Thoracic aorta (tissue), 2 donors: ENCODE measurements at regions not wholly inside any gene's neighbourhood (a gene's known extent, or its start where the extent isn't known, plus 50 kb on each side); places are given as distances from the start of the nearest gene placed in this dataset.

Experiments used
- ATAC-seq: fragments of 150-250 bp; one replicate; pipeline ENCODE4 v1.8.0; 2017; ENCODE audit warnings: low read depth; ENCODE audit not compliant: insufficient number of reproducible peaks, low FRiP score
- DNase-seq: peaks from one replicate; pipeline ENCODE4 v3.0.0-alpha.2; 2020; ENCODE audit warnings: low spot score
- H3K27ac ChIP-seq, 2 donors: fragments of 200-600 bp; sonication (generic); 1 replicate in 1 of 2; 2 replicates in 1 of 2; pipeline ENCODE4 v1.5.1; 2016; ENCODE audit warnings: mild to moderate bottlenecking in 2 of 2, moderate library complexity in 2 of 2
- H3K27me3 ChIP-seq: fragments of 200-600 bp; sonication (generic); replicated peaks from 2 replicates; pipeline ENCODE4 v1.6.0; 2016; ENCODE audit warnings: mild to moderate bottlenecking; ENCODE audit not compliant: insufficient read depth
- H3K36me3 ChIP-seq: fragments of 200-600 bp; sonication (generic); one replicate; pipeline ENCODE4 v1.5.1; 2016
- H3K4me1 ChIP-seq, 2 donors: fragments of 200-600 bp; sonication (generic); 1 replicate in 1 of 2; 2 replicates in 1 of 2; pipeline versions ENCODE4 v1.5.1 to v1.6.0; 2016; ENCODE audit warnings: low read depth in 2 of 2, mild to moderate bottlenecking in 1 of 2; ENCODE audit not compliant: control insufficient read depth in 1 of 2
- H3K4me3 ChIP-seq: fragments of 200-600 bp; sonication (generic); 2 replicates; pipeline ENCODE4 v1.5.1; 2016; ENCODE audit warnings: mild to moderate bottlenecking
- H3K9me3 ChIP-seq: fragments of 200-600 bp; sonication (generic); 2 replicates; pipeline ENCODE4 v1.5.1; 2016
- CTCF ChIP-seq: fragments of 200-600 bp; sonication (generic); IDR thresholded peaks from one replicate; pipeline ENCODE4 v1.5.1; 2019; ENCODE audit warnings: antibody characterized with exemption

GRCh38 chr12:13849456-13849855 is 131.9 kb downstream of the GRIN2B start:
- ATAC-seq = no peak
- no peak for TF ChIP-seq CTCF
- no peaks in the 10 kb centered on the region for H3K4me1 ChIP-seq
- no peak for DNase-seq
- H3K9me3 ChIP-seq = no peaks in the 10 kb centered on the region
- no peak overlapping the region for H3K4me3 ChIP-seq
- H3K27ac ChIP-seq = no peak overlapping the region
- no peaks in the 10 kb centered on the region for H3K36me3 ChIP-seq
- H3K27me3 ChIP-seq = no peaks in the 10 kb centered on the region

GRCh38 chr12:13843841-13844240 is 137.6 kb downstream of the GRIN2B start:
- Histone ChIP-seq H3K4me1 (no peaks in the 10 kb centered on the region), H3K4me3 (no peak overlapping the region), H3K36me3 (no peaks in the 10 kb centered on the region), H3K9me3 (no peaks in the 10 kb centered on the region), H3K27me3 (no peaks in the 10 kb centered on the region), H3K27ac (no peak overlapping the region)
- TF ChIP-seq CTCF = no peak
- DNase-seq (no peak), ATAC-seq (no peak)

GRCh38 chr12:13841358-13841757 is 140.0 kb downstream of the GRIN2B start:
- no peak overlapping the region for H3K4me3 ChIP-seq
- no peak overlapping the region for H3K27ac ChIP-seq
- H3K9me3 ChIP-seq = no peaks in the 10 kb centered on the region
- H3K36me3 ChIP-seq = no peaks in the 10 kb centered on the region
- no peaks in the 10 kb centered on the region for H3K27me3 ChIP-seq
- no peak for DNase-seq
- TF ChIP-seq CTCF = no peak
- ATAC-seq = no peak
- no peaks in the 10 kb centered on the region for H3K4me1 ChIP-seq

GRCh38 chr12:13839365-13840336 is 141.8 kb downstream of the GRIN2B start:
- Histone ChIP-seq H3K27ac (no peak overlapping the region), H3K9me3 (no peaks in the 10 kb centered on the region), H3K4me1 (no peaks in the 10 kb centered on the region), H3K4me3 (no peak overlapping the region), H3K36me3 (no peaks in the 10 kb centered on the region), H3K27me3 (no peaks in the 10 kb centered on the region)
- ATAC-seq (no peak), DNase-seq (no peak)
- no peak for TF ChIP-seq CTCF

- ATAC-seq (no peak), DNase-seq (no peak)
- H3K27me3 ChIP-seq = no peaks in the 10 kb centered on the region
- no peaks in the 10 kb centered on the region for H3K4me1 ChIP-seq
- no peak overlapping the region for H3K27ac ChIP-seq
- no peaks in the 10 kb centered on the region for H3K9me3 ChIP-seq
- H3K36me3 ChIP-seq = no peaks in the 10 kb centered on the region
- H3K4me3 ChIP-seq = no peak overlapping the region
- no peak for TF ChIP-seq CTCF
These were observed 145.3 kb downstream of the GRIN2B start for GRCh38 chr12:13836099-13836498.
